GM12878 (cell line): ENCODE measurements at regions not wholly inside any gene's neighbourhood (a gene's known extent, or its start where the extent isn't known, plus 50 kb on each side); places are given as distances from the start of the nearest gene placed in this dataset.

ENCODE experiments used
- ATAC-seq: fragments of 200-7000 bp; cut with Tn5 transposase; 3 replicates; pipeline ENCODE4 v1.9.1; 2020; ENCODE audit warnings: mild to moderate bottlenecking, moderate library complexity
- BruUV-seq: library from RNA; stranded (reverse); fragments of 400-500 nt; replicated peaks from 2 replicates; lab custom pipeline; 2021; lab: Mats Ljungman, UMichigan
- CTCF ChIA-PET: fragments of 300-600 bp; sonication (Branson Sonifier 250); formaldehyde crosslinking; extraction: SDS; loops from one replicate; lab custom pipeline; 2021; ENCODE audit warnings: inconsistent platforms; lab: Yijun Ruan, JAX
- POLR2A ChIA-PET: fragments of 350-600 bp; formaldehyde crosslinking; extraction: SDS; loops from one replicate; lab custom pipeline; 2021; ENCODE audit warnings: inconsistent platforms; lab: Charles Lee
- RAD21 ChIA-PET: fragments of 300-600 bp; sonication (Branson Sonifier 250); formaldehyde crosslinking; loops from one replicate; lab custom pipeline; 2023; ENCODE audit warnings: antibody characterized with exemption; ENCODE audit not compliant: unreplicated experiment; lab: Charles Lee
- SMC1A ChIA-PET: fragments of 300-600 bp; sonication (Branson Sonifier 250); formaldehyde crosslinking; loops from one replicate; lab custom pipeline; 2023; ENCODE audit not compliant: unreplicated experiment, uncharacterized antibody; lab: Charles Lee
- DNase-seq: peaks from one replicate; pipeline ENCODE4 v3.0.0-alpha.2; 2011; ENCODE audit warnings: low read depth, low spot score
- FAIRE-seq: peaks from 3 replicates; lab custom pipeline; 2011; peaks lifted over from hg19 to GRCh38; lab: Jason Lieb, UNC
- H2AFZ ChIP-seq: 2 replicates; pipeline ENCODE4 v1.6.0; 2011; ENCODE audit warnings: low read depth, low read length, control low read depth; ENCODE audit not compliant: control insufficient read depth
- H3K27ac ChIP-seq: 2 replicates; pipeline ENCODE4 v1.5.1; 2011; ENCODE audit warnings: control low read depth; ENCODE audit not compliant: control insufficient read depth, insufficient read depth
- H3K27me3 ChIP-seq, 2 experiments: replicated peaks in 1 of 2; 2 replicates each; pipeline versions ENCODE4 v1.6.0 to v1.6.1; 2011; ENCODE audit warnings: low read length in 1 of 2; ENCODE audit not compliant: control insufficient read depth in 2 of 2, insufficient read depth in 2 of 2
- H3K36me3 ChIP-seq, 2 experiments: 2 replicates each; pipeline ENCODE4 v1.5.1; 2011; ENCODE audit warnings: low read length in 1 of 2; ENCODE audit not compliant: control insufficient read depth in 2 of 2, insufficient read depth in 2 of 2
- H3K4me1 ChIP-seq: 2 replicates; pipeline ENCODE4 v1.6.1; 2011; ENCODE audit warnings: mild to moderate bottlenecking, low read length, moderate library complexity, mixed read lengths; ENCODE audit not compliant: control insufficient read depth, insufficient read depth
- H3K4me2 ChIP-seq: 2 replicates; pipeline ENCODE4 v1.6.0; 2011; ENCODE audit warnings: control low read depth; ENCODE audit not compliant: control insufficient read depth, insufficient read depth
- H3K4me3 ChIP-seq: fragments of 200-600 bp; sonication (generic); 2 replicates; pipeline ENCODE4 v1.5.1; 2016
- H3K79me2 ChIP-seq: 2 replicates; pipeline ENCODE4 v1.6.0; 2011; ENCODE audit warnings: low read length; ENCODE audit not compliant: control insufficient read depth, insufficient read depth
- H3K9ac ChIP-seq: 2 replicates; pipeline ENCODE4 v1.8.0; 2011; ENCODE audit warnings: low read length, control low read depth, mixed read lengths; ENCODE audit not compliant: control insufficient read depth, insufficient read depth
- H3K9me3 ChIP-seq: replicated peaks from 3 replicates; pipeline ENCODE4 v1.5.1; 2011; ENCODE audit warnings: mild to moderate bottlenecking, low read length; ENCODE audit not compliant: control insufficient read depth, insufficient read depth
- H4K20me1 ChIP-seq: 2 replicates; pipeline ENCODE4 v1.6.0; 2011; ENCODE audit not compliant: control insufficient read depth, insufficient read depth
- ASH2L ChIP-seq: fragments of 300-600, 200-600 bp; sonication (generic); IDR thresholded peaks from 2 replicates; pipeline ENCODE4 v1.6.1; 2017; ENCODE audit warnings: low read depth, mild to moderate bottlenecking, borderline replicate concordance
- BCL3 ChIP-seq: IDR thresholded peaks from 2 replicates; pipeline ENCODE4 v1.6.1; 2011; ENCODE audit warnings: borderline replicate concordance, low read depth, mild to moderate bottlenecking, moderate library complexity, low read length; ENCODE audit not compliant: insufficient read depth, poor library complexity, severe bottlenecking
- BHLHE40 ChIP-seq, 2 experiments: fragments of 450-650 bp in 1 of 2; IDR thresholded peaks; 2 replicates each; pipeline ENCODE4 v1.6.1; 2011 to 2017; ENCODE audit warnings: low read depth in 2 of 2, borderline replicate concordance in 1 of 2, improper control_type of control experiment in 1 of 2, low read length in 1 of 2, mild to moderate bottlenecking in 1 of 2
- BMI1 ChIP-seq: fragments of 450-650 bp; IDR thresholded peaks from 2 replicates; pipeline ENCODE4 v1.6.1; 2016; ENCODE audit warnings: mild to moderate bottlenecking, moderate library complexity, borderline replicate concordance
- CHD2 ChIP-seq: IDR thresholded peaks from 2 replicates; pipeline ENCODE4 v1.6.1; 2011; ENCODE audit warnings: low read depth, low read length, improper control_type of control experiment, borderline replicate concordance
- HDAC2 ChIP-seq: fragments of 200-600 bp; sonication (generic); IDR thresholded peaks from 2 replicates; pipeline ENCODE4 v1.6.1; 2017
- IKZF1 ChIP-seq: fragments of 450-650 bp; conservative IDR thresholded peaks from 2 replicates; pipeline ENCODE4 v1.6.1; 2017; ENCODE audit warnings: antibody characterized with exemption, mild to moderate bottlenecking
- MAX ChIP-seq: IDR thresholded peaks from 2 replicates; pipeline ENCODE4 v1.6.1; 2012; ENCODE audit warnings: low read depth, low read length, improper control_type of control experiment
- MTA2 ChIP-seq: fragments of 450-650 bp; IDR thresholded peaks from 2 replicates; pipeline ENCODE4 v1.6.1; 2016; ENCODE audit warnings: low read depth, mild to moderate bottlenecking, moderate library complexity
- MYC ChIP-seq: IDR thresholded peaks from 2 replicates; pipeline ENCODE4 v1.6.1; 2011; ENCODE audit warnings: mild to moderate bottlenecking, low read length, moderate library complexity, inconsistent platforms; ENCODE audit not compliant: insufficient read depth, insufficient replicate concordance, insufficient read length, severe bottlenecking
- TCF3 ChIP-seq: IDR thresholded peaks from 2 replicates; pipeline ENCODE4 v1.6.1; 2012; ENCODE audit warnings: low read depth, mild to moderate bottlenecking, low read length, borderline replicate concordance; ENCODE audit not compliant: insufficient read depth
- in situ Hi-C: fragments of 300-500 bp; cut with MboI; formaldehyde crosslinking; loops from 9 replicates; pipeline ENCODE4 v1.14.3; 2018; ENCODE audit warnings: mixed read lengths
- intact Hi-C: fragments of 100-400 bp; cut with micrococcal nuclease; formaldehyde crosslinking; loops from one replicate; pipeline ENCODE4 v1.14.2; 2022; ENCODE audit not compliant: unreplicated experiment
- TF ChIP-seq, protein P1 (sequence below): IDR thresholded peaks from 2 replicates; pipeline ENCODE4 v1.6.1; 2011; ENCODE audit warnings: low read depth, low read length, improper control_type of control experiment, borderline replicate concordance
- TF ChIP-seq, protein P2 (sequence below): fragments of 450-650 bp; IDR thresholded peaks from 2 replicates; pipeline ENCODE4 v1.6.1; 2017; ENCODE audit warnings: mild to moderate bottlenecking, moderate library complexity

- no peak for ATAC-seq
Observed at GRCh38 chr9:115717298-115717697, 436.3 kb upstream of the PAPPA start.

More at GRCh38 chr9:115717298-115717697, 436.3 kb upstream of the PAPPA start:
- Histone ChIP-seq H3K9ac (no peak overlapping the region), H2AFZ (no peak overlapping the region), H3K4me1 (no peaks in the 10 kb centered on the region), H3K4me3 (no peak overlapping the region), H3K9me3 (no peaks in the 10 kb centered on the region), H3K36me3 (no peaks in the 10 kb centered on the region)
- no TSS peak for BruUV-seq
- in situ Hi-C loops, result no loop called here
- intact Hi-C loops, result no loop called here
- ChIA-PET SMC1A (no interaction called here), POLR2A (no interaction called here)
- no peak for TF ChIP-seq TCF3
- TF ChIP-seq, protein P1, sequence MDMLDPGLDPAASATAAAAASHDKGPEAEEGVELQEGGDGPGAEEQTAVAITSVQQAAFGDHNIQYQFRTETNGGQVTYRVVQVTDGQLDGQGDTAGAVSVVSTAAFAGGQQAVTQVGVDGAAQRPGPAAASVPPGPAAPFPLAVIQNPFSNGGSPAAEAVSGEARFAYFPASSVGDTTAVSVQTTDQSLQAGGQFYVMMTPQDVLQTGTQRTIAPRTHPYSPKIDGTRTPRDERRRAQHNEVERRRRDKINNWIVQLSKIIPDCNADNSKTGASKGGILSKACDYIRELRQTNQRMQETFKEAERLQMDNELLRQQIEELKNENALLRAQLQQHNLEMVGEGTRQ, result no peak
- TF ChIP-seq, protein P2, sequence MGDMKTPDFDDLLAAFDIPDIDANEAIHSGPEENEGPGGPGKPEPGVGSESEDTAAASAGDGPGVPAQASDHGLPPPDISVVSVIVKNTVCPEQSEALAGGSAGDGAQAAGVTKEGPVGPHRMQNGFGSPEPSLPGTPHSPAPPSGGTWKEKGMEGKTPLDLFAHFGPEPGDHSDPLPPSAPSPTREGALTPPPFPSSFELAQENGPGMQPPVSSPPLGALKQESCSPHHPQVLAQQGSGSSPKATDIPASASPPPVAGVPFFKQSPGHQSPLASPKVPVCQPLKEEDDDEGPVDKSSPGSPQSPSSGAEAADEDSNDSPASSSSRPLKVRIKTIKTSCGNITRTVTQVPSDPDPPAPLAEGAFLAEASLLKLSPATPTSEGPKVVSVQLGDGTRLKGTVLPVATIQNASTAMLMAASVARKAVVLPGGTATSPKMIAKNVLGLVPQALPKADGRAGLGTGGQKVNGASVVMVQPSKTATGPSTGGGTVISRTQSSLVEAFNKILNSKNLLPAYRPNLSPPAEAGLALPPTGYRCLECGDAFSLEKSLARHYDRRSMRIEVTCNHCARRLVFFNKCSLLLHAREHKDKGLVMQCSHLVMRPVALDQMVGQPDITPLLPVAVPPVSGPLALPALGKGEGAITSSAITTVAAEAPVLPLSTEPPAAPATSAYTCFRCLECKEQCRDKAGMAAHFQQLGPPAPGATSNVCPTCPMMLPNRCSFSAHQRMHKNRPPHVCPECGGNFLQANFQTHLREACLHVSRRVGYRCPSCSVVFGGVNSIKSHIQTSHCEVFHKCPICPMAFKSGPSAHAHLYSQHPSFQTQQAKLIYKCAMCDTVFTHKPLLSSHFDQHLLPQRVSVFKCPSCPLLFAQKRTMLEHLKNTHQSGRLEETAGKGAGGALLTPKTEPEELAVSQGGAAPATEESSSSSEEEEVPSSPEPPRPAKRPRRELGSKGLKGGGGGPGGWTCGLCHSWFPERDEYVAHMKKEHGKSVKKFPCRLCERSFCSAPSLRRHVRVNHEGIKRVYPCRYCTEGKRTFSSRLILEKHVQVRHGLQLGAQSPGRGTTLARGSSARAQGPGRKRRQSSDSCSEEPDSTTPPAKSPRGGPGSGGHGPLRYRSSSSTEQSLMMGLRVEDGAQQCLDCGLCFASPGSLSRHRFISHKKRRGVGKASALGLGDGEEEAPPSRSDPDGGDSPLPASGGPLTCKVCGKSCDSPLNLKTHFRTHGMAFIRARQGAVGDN, result no peak
- TF ChIP-seq IKZF1, result no peak
- no peak for TF ChIP-seq BCL3
- no peak for TF ChIP-seq ASH2L
- TF ChIP-seq HDAC2, result no peak
- no peak for TF ChIP-seq MTA2
- no peak for TF ChIP-seq MAX
- TF ChIP-seq BMI1, result no peak
- TF ChIP-seq MYC, result no peak
- TF ChIP-seq BHLHE40 (IDR thresholded peaks at IDR 0.05; ENCODE audit: borderline replicate concordance in 1 of 2, low read depth in 2 of 2, low read length in 1 of 2), result no peak
- no peak for TF ChIP-seq CHD2
- TF ChIP-seq, all 136 proteins: peak for 0
- Histone ChIP-seq H3K79me2 (no peaks in the 10 kb centered on the region), H3K27me3 (no peaks in the 10 kb centered on the region), H3K4me2 (no peak overlapping the region), H3K27ac (no peak overlapping the region), H4K20me1 (no peaks in the 10 kb centered on the region)
- DNase-seq (no peak), FAIRE-seq (no peak)
- CTCF ChIA-PET, result no interaction called here
- RAD21 ChIA-PET, result no interaction called here
